ENCODE measurements at regions not wholly inside any gene's neighbourhood (a gene's known extent, or its start where the extent isn't known, plus 50 kb on each side); places are given as distances from the start of the nearest gene placed in this dataset.

DNA sequence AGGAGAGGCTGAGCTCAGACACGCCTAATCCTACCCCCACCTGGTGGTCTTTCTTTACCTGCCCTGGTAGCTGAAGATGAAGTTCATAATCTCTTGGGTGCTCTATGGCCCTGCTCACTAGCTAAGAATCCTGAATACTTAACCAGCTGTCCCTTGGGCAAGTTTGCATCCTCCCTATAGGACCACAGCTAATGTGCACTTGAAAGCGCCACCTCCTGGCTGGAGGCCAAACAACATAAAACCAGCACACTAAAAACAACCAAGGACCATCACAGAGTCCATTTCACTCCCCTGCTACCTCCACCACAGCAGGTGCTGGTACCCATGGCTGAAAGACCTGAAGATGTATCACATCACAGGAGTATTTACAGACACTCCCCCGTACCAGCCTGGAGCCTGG lies 155.5 kb upstream of the SLC24A3 start:
- TF ChIP-seq, protein P1, sequence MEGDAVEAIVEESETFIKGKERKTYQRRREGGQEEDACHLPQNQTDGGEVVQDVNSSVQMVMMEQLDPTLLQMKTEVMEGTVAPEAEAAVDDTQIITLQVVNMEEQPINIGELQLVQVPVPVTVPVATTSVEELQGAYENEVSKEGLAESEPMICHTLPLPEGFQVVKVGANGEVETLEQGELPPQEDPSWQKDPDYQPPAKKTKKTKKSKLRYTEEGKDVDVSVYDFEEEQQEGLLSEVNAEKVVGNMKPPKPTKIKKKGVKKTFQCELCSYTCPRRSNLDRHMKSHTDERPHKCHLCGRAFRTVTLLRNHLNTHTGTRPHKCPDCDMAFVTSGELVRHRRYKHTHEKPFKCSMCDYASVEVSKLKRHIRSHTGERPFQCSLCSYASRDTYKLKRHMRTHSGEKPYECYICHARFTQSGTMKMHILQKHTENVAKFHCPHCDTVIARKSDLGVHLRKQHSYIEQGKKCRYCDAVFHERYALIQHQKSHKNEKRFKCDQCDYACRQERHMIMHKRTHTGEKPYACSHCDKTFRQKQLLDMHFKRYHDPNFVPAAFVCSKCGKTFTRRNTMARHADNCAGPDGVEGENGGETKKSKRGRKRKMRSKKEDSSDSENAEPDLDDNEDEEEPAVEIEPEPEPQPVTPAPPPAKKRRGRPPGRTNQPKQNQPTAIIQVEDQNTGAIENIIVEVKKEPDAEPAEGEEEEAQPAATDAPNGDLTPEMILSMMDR (IDR thresholded peaks at IDR 0.05 in 8 of 11, conservative IDR thresholded peaks at IDR 0.05 in 3 of 11) = no peak
- TF ChIP-seq POLR2AphosphoS5 (IDR thresholded peaks at IDR 0.05) (no peak), POLR2A (IDR thresholded peaks at IDR 0.05) (no peak)
